Parathyroid adenoma (tissue), 2 donors: ENCODE measurements at regions not wholly inside any gene's neighbourhood (a gene's known extent, or its start where the extent isn't known, plus 50 kb on each side); places are given as distances from the start of the nearest gene placed in this dataset.

Source experiments
- H2AFZ ChIP-seq: fragments of 300-600 bp; sonication (generic); one replicate; pipeline ENCODE4 v1.7.0; 2017; ENCODE audit warnings: antibody characterized with exemption, mild to moderate bottlenecking
- H3K27ac ChIP-seq: fragments of 300-600 bp; sonication (generic); one replicate; pipeline ENCODE4 v1.7.0; 2017
- H3K27me3 ChIP-seq: fragments of 300-600 bp; sonication (generic); one replicate; pipeline ENCODE4 v1.7.0; 2017; ENCODE audit warnings: low read length; ENCODE audit not compliant: control insufficient read depth, insufficient read depth
- H3K36me3 ChIP-seq: fragments of 300-600 bp; sonication (generic); one replicate; pipeline ENCODE4 v1.7.0; 2017; ENCODE audit warnings: low read length; ENCODE audit not compliant: control insufficient read depth, insufficient read depth
- H3K4me1 ChIP-seq: fragments of 300-600 bp; sonication (generic); one replicate; pipeline ENCODE4 v1.7.0; 2017; ENCODE audit warnings: control low read depth
- H3K4me2 ChIP-seq: fragments of 300-600 bp; sonication (generic); one replicate; pipeline ENCODE4 v1.7.0; 2017; ENCODE audit warnings: low read length
- H3K4me3 ChIP-seq: fragments of 300-600 bp; sonication (generic); one replicate; pipeline ENCODE4 v1.7.0; 2017; ENCODE audit warnings: low read depth, low read length
- H3K79me2 ChIP-seq: fragments of 300-600 bp; sonication (generic); one replicate; pipeline ENCODE4 v1.7.0; 2017; ENCODE audit warnings: control low read depth
- H3K9ac ChIP-seq: fragments of 300-600 bp; sonication (generic); one replicate; pipeline ENCODE4 v1.7.0; 2017; ENCODE audit warnings: mild to moderate bottlenecking
- H3K9me3 ChIP-seq: fragments of 300-600 bp; sonication (generic); one replicate; pipeline ENCODE4 v1.7.0; 2017; ENCODE audit warnings: low read length; ENCODE audit not compliant: control insufficient read depth
- CTCF ChIP-seq: fragments of 300-600 bp; sonication (generic); IDR thresholded peaks from one replicate; pipeline ENCODE4 v1.7.0; 2017; ENCODE audit warnings: antibody characterized with exemption, mild to moderate bottlenecking
- donor health status: primary hyperparathyroidism.

- TF ChIP-seq CTCF, result no peak
- no peaks in the 10 kb centered on the region for H3K36me3 ChIP-seq
- H3K79me2 ChIP-seq, result no peaks in the 10 kb centered on the region
- no peaks in the 10 kb centered on the region for H3K27me3 ChIP-seq
- H3K4me1 ChIP-seq, result no peaks in the 10 kb centered on the region
- no peak overlapping the region for H3K4me2 ChIP-seq
- no peak overlapping the region for H3K4me3 ChIP-seq
- no peaks in the 10 kb centered on the region for H3K9me3 ChIP-seq
- H2AFZ ChIP-seq, result no peak overlapping the region
- no peak overlapping the region for H3K27ac ChIP-seq
- H3K9ac ChIP-seq, result no peak overlapping the region
These were observed 1194.6 kb downstream of the SORCS1 start for GRCh38 chr10:105969884-105970377.

GRCh38 chr10:105968666-105969065, 1195.8 kb downstream of the SORCS1 start:
- no peak for TF ChIP-seq CTCF
- no peak overlapping the region for H3K4me3 ChIP-seq
- no peaks in the 10 kb centered on the region for H3K79me2 ChIP-seq
- no peaks in the 10 kb centered on the region for H3K4me1 ChIP-seq
- no peaks in the 10 kb centered on the region for H3K9me3 ChIP-seq
- H2AFZ ChIP-seq, result no peak overlapping the region
- H3K27me3 ChIP-seq, result no peaks in the 10 kb centered on the region
- H3K27ac ChIP-seq, result no peak overlapping the region
- H3K4me2 ChIP-seq, result no peak overlapping the region
- H3K36me3 ChIP-seq, result no peaks in the 10 kb centered on the region
- H3K9ac ChIP-seq, result no peak overlapping the region

GRCh38 chr10:105967256-105967655, 1197.2 kb downstream of the SORCS1 start:
- no peak for TF ChIP-seq CTCF
- H3K9ac ChIP-seq, result no peak overlapping the region
- no peaks in the 10 kb centered on the region for H3K27me3 ChIP-seq
- no peaks in the 10 kb centered on the region for H3K4me1 ChIP-seq
- no peak overlapping the region for H3K4me2 ChIP-seq
- H2AFZ ChIP-seq, result no peak overlapping the region
- no peak overlapping the region for H3K4me3 ChIP-seq
- no peaks in the 10 kb centered on the region for H3K9me3 ChIP-seq
- no peaks in the 10 kb centered on the region for H3K36me3 ChIP-seq
- H3K79me2 ChIP-seq, result no peaks in the 10 kb centered on the region
- H3K27ac ChIP-seq, result no peak overlapping the region

- Histone ChIP-seq H3K27me3 (no peaks in the 10 kb centered on the region), H3K4me3 (no peak overlapping the region), H3K36me3 (no peaks in the 10 kb centered on the region)
These were observed 1199.4 kb downstream of the SORCS1 start for GRCh38 chr10:105965141-105965540.

More at GRCh38 chr10:105965141-105965540, 1199.4 kb downstream of the SORCS1 start:
- Histone ChIP-seq H2AFZ (no peak overlapping the region), H3K4me1 (no peaks in the 10 kb centered on the region), H3K27ac (no peak overlapping the region), H3K79me2 (no peaks in the 10 kb centered on the region), H3K9me3 (no peaks in the 10 kb centered on the region), H3K4me2 (no peak overlapping the region), H3K9ac (no peak overlapping the region)
- TF ChIP-seq CTCF, result no peak
